H1 (cell line): ENCODE measurements at regions not wholly inside any gene's neighbourhood (a gene's known extent, or its start where the extent isn't known, plus 50 kb on each side); places are given as distances from the start of the nearest gene placed in this dataset.

ENCODE experiments used
- CTCF ChIA-PET: fragments of 300-600 bp; sonication (Branson Sonifier 250); formaldehyde crosslinking; loops from one replicate; lab custom pipeline; 2021; ENCODE audit not compliant: partially characterized antibody; lab: Charles Lee
- POLR2A ChIA-PET: fragments of 300-600 bp; sonication (Branson Sonifier 250); formaldehyde crosslinking; loops from one replicate; lab custom pipeline; 2021; ENCODE audit warnings: inconsistent platforms; ENCODE audit not compliant: partially characterized antibody; lab: Charles Lee
- DNase-seq, 2 experiments: peaks; one replicate each; pipeline versions ENCODE4 v3.0.0 to v3.0.0-alpha.2; 2010 to 2022; ENCODE audit warnings: low spot score in 2 of 2, low read depth in 1 of 2, mixed read lengths in 1 of 2
- FAIRE-seq: peaks from 2 replicates; lab custom pipeline; 2011; peaks lifted over from hg19 to GRCh38; lab: Jason Lieb, UNC
- H2AFZ ChIP-seq: 2 replicates; pipeline ENCODE4 v1.8.1; 2012; ENCODE audit warnings: low read length, inconsistent platforms
- H2AK5ac ChIP-seq: 2 replicates; pipeline ENCODE4 v1.6.1; 2013; ENCODE audit warnings: low read depth, low read length
- H2BK120ac ChIP-seq: replicated peaks from 2 replicates; pipeline ENCODE3; 2013; ENCODE audit warnings: low read depth, low read length, inconsistent platforms
- H2BK12ac ChIP-seq: 2 replicates; pipeline ENCODE4 v1.6.1; 2013; ENCODE audit warnings: low read depth, low read length
- H2BK15ac ChIP-seq: 2 replicates; pipeline ENCODE4 v1.6.1; 2013; ENCODE audit warnings: low read length
- H2BK20ac ChIP-seq: 2 replicates; pipeline ENCODE4 v1.6.1; 2013; ENCODE audit warnings: low read length
- H2BK5ac ChIP-seq: 2 replicates; pipeline ENCODE4 v1.6.1; 2013; ENCODE audit warnings: low read depth, low read length
- H3K14ac ChIP-seq: 2 replicates; pipeline ENCODE4 v1.6.1; 2013; ENCODE audit warnings: inconsistent platforms; ENCODE audit not compliant: insufficient read length
- H3K18ac ChIP-seq: 2 replicates; pipeline ENCODE4 v1.6.1; 2013; ENCODE audit warnings: low read length; ENCODE audit errors: extremely low read depth
- H3K23ac ChIP-seq: 2 replicates; pipeline ENCODE4 v1.6.1; 2013; ENCODE audit warnings: inconsistent platforms; ENCODE audit not compliant: insufficient read length
- H3K23me2 ChIP-seq: 2 replicates; pipeline ENCODE4 v1.6.1; 2013; ENCODE audit warnings: low read depth, low read length
- H3K27ac ChIP-seq: 2 replicates; pipeline ENCODE4 v1.6.1; 2011; ENCODE audit warnings: low read depth, low read length, inconsistent platforms
- H3K27me3 ChIP-seq, 4 experiments: replicated peaks in 1 of 4; 1 replicate in 1 of 4; 2 replicates in 3 of 4; pipeline versions ENCODE4 v1.6.1 to v1.8.1; 2011 to 2013; ENCODE audit warnings: low read length in 3 of 4, mild to moderate bottlenecking in 3 of 4, inconsistent platforms in 2 of 4, mixed read lengths in 2 of 4, moderate library complexity in 1 of 4; ENCODE audit not compliant: control insufficient read depth in 3 of 4, insufficient read depth in 3 of 4; ENCODE audit errors: extremely low read depth in 1 of 4
- H3K36me3 ChIP-seq, 4 experiments: 2 replicates each; pipeline versions ENCODE4 v1.6.1 to v1.8.1; 2011 to 2013; ENCODE audit warnings: mild to moderate bottlenecking in 4 of 4, low read length in 3 of 4, moderate library complexity in 2 of 4, control low read depth in 1 of 4, inconsistent platforms in 1 of 4; ENCODE audit not compliant: insufficient read depth in 4 of 4, control insufficient read depth in 2 of 4
- H3K4ac ChIP-seq: replicated peaks from 2 replicates; pipeline ENCODE3; 2013; ENCODE audit warnings: low read length, low read depth, mixed read lengths, inconsistent platforms; ENCODE audit not compliant: insufficient read length
- H3K4me1 ChIP-seq, 4 experiments: replicated peaks in 1 of 4; 1 replicate in 1 of 4; 2 replicates in 3 of 4; pipeline versions ENCODE4 v1.6.1 to v1.8.1; 2011 to 2013; ENCODE audit warnings: low read length in 3 of 4, inconsistent platforms in 2 of 4, mixed read lengths in 1 of 4; ENCODE audit not compliant: insufficient read depth in 4 of 4, control insufficient read depth in 3 of 4
- H3K4me2 ChIP-seq, 2 experiments: 2 replicates each; pipeline versions ENCODE4 v1.6.1 to v1.8.1; 2011 to 2013; ENCODE audit warnings: low read depth in 2 of 2, low read length in 2 of 2, control low read depth in 1 of 2, inconsistent platforms in 1 of 2, mild to moderate bottlenecking in 1 of 2; ENCODE audit not compliant: insufficient read depth in 1 of 2
- H3K4me3 ChIP-seq, 4 experiments: fragments of 200-600, 300-600 bp in 1 of 4; sonication (generic), shearing (Covaris generic), sonication (Bioruptor Twin) in 1 of 4; 2 replicates each; pipeline versions ENCODE4 v1.5.1 to v1.8.1; 2011 to 2016; ENCODE audit warnings: low read length in 4 of 4, low read depth in 3 of 4, control low read depth in 2 of 4, inconsistent platforms in 2 of 4, mild to moderate bottlenecking in 2 of 4, mixed read lengths in 1 of 4, moderate library complexity in 1 of 4; ENCODE audit not compliant: insufficient read depth in 2 of 4; ENCODE audit errors: extremely low read depth in 1 of 4
- H3K56ac ChIP-seq: replicated peaks from 2 replicates; pipeline ENCODE3; 2013; ENCODE audit warnings: low read depth, mild to moderate bottlenecking, mixed read lengths, low read length, inconsistent platforms; ENCODE audit not compliant: insufficient read length
- H3K79me1 ChIP-seq: 2 replicates; pipeline ENCODE4 v1.6.1; 2013; ENCODE audit warnings: low read depth, low read length, control low read depth
- H3K79me2 ChIP-seq, 2 experiments: 2 replicates each; pipeline versions ENCODE4 v1.6.1 to v1.8.1; 2012 to 2013; ENCODE audit warnings: low read length in 2 of 2, mild to moderate bottlenecking in 2 of 2, inconsistent platforms in 1 of 2; ENCODE audit not compliant: insufficient read depth in 2 of 2, control insufficient read depth in 1 of 2
- H3K9ac ChIP-seq, 4 experiments: replicated peaks in 1 of 4; 1 replicate in 1 of 4; 2 replicates in 3 of 4; pipeline versions ENCODE4 v1.6.1 to v1.8.1; 2011 to 2013; ENCODE audit warnings: low read depth in 3 of 4, low read length in 3 of 4, control low read depth in 2 of 4, mild to moderate bottlenecking in 2 of 4, moderate library complexity in 2 of 4, inconsistent platforms in 1 of 4; ENCODE audit errors: extremely low read depth in 1 of 4
- H3K9me3 ChIP-seq, 2 experiments: 2 replicates each; pipeline versions ENCODE4 v1.6.1 to v1.8.1; 2012 to 2013; ENCODE audit warnings: mild to moderate bottlenecking in 2 of 2, moderate library complexity in 2 of 2, control low read depth in 1 of 2, inconsistent platforms in 1 of 2, low read depth in 1 of 2, low read length in 1 of 2, mixed read lengths in 1 of 2; ENCODE audit not compliant: insufficient read depth in 2 of 2
- H4K20me1 ChIP-seq, 2 experiments: replicated peaks in 1 of 2; 2 replicates each; pipeline versions ENCODE3 to v1.8.1; 2011 to 2013; ENCODE audit warnings: inconsistent platforms in 2 of 2, low read length in 2 of 2, mild to moderate bottlenecking in 1 of 2; ENCODE audit not compliant: insufficient read depth in 2 of 2, control insufficient read depth in 1 of 2
- H4K5ac ChIP-seq: 2 replicates; pipeline ENCODE4 v1.6.1; 2013; ENCODE audit warnings: low read length, low read depth, mixed read lengths, inconsistent platforms; ENCODE audit not compliant: insufficient read length
- H4K8ac ChIP-seq: 2 replicates; pipeline ENCODE4 v1.8.0; 2013; ENCODE audit warnings: mild to moderate bottlenecking, moderate library complexity, low read length, inconsistent platforms; ENCODE audit not compliant: insufficient read depth; ENCODE audit errors: extremely low read depth
- H4K91ac ChIP-seq: replicated peaks from 2 replicates; pipeline ENCODE3; 2013; ENCODE audit warnings: low read length, mixed read lengths, inconsistent platforms; ENCODE audit not compliant: insufficient read length
- ASH2L ChIP-seq: fragments of 200-600, 300-600 bp; sonication (generic); IDR thresholded peaks from one replicate; pipeline ENCODE4 v1.7.1; 2017; ENCODE audit warnings: low read length
- CREB1 ChIP-seq: IDR thresholded peaks from 2 replicates; pipeline ENCODE4 v1.6.1; 2012; ENCODE audit warnings: inconsistent platforms
- KDM4A ChIP-seq: IDR thresholded peaks from one replicate; pipeline ENCODE4 v1.7.1; 2012; ENCODE audit warnings: low read depth, mild to moderate bottlenecking, moderate library complexity, low read length, inconsistent platforms; ENCODE audit not compliant: severe bottlenecking
- KDM5A ChIP-seq: fragments of 200-600 bp; IDR thresholded peaks from 2 replicates; pipeline ENCODE4 v1.7.1; 2012; ENCODE audit warnings: mild to moderate bottlenecking, low read length, inconsistent platforms, mixed read lengths
- TBP ChIP-seq: IDR thresholded peaks from 2 replicates; pipeline ENCODE4 v1.6.1; 2011; ENCODE audit warnings: low read depth, low read length, improper control_type of control experiment
- whole genome bisulfite sequencing, 2 experiments: shearing (Covaris generic) in 1 of 2; methylation state at CpG; one replicate each; pipeline versions ENCODE4 v1.1.6 to v1.1.7; 2013 to 2015; ENCODE audit warnings: low lambda C conversion rate in 2 of 2, mixed read lengths in 2 of 2, inconsistent platforms in 1 of 2, low coverage in 1 of 2, missing lambda C conversion rate in 1 of 2; ENCODE audit not compliant: insufficient replicate concordance in 2 of 2, insufficient coverage in 1 of 2, insufficient read length in 1 of 2; ENCODE audit errors: extremely low coverage in 1 of 2, missing lambda C conversion rate in 1 of 2; 5-methylcytosine and 5-hydroxymethylcytosine counted together

- Histone ChIP-seq H2AFZ (no peak overlapping the region), H3K9ac (no peak overlapping the region), H3K14ac (no peak overlapping the region), H3K4me2 (no peak overlapping the region), H2BK12ac (no peak overlapping the region), H2BK120ac (no peak overlapping the region), H3K23me2 (no peaks in the 10 kb centered on the region), H3K27me3 (no peaks in the 10 kb centered on the region), H4K20me1 (no peaks in the 10 kb centered on the region), H3K4me1 (no peaks in the 10 kb centered on the region), H3K27ac (no peak overlapping the region), H3K23ac (no peak overlapping the region), H3K4ac (no peak overlapping the region), H2BK20ac (no peak overlapping the region), H3K56ac (no peak overlapping the region), H2BK5ac (no peak overlapping the region), H4K5ac (no peak overlapping the region), H3K9me3 (no peaks in the 10 kb centered on the region), H3K79me2 (no peaks in the 10 kb centered on the region), H4K91ac (no peak overlapping the region), H3K79me1 (no peaks in the 10 kb centered on the region), H3K36me3 (no peaks in the 10 kb centered on the region), H2AK5ac (no peak overlapping the region), H3K18ac (no peak overlapping the region), H2BK15ac (no peak overlapping the region), H3K4me3 (no peak overlapping the region), H4K8ac (no peak overlapping the region)
- CTCF ChIA-PET: no interaction called here
- no peak for FAIRE-seq
- no peak for DNase-seq
- POLR2A ChIA-PET: no interaction called here
- 95% methylated on average over 4 of the region's 4 CpGs; no CpG with 5 or more reads in 1 of the 2 experiments for WGBS, 2 experiments
- TF ChIP-seq TBP (no peak), CREB1 (no peak), ASH2L (no peak), KDM4A (no peak), KDM5A (no peak)
These were observed 545.3 kb downstream of the PTPRC start for GRCh38 chr1:199184180-199184579.
